ENCODE measurements at regions not wholly inside any gene's neighbourhood (a gene's known extent, or its start where the extent isn't known, plus 50 kb on each side); places are given as distances from the start of the nearest gene placed in this dataset.
A peak's percentile ranks its signal among the peaks of the same experiment; 100 is the strongest.

DNA sequence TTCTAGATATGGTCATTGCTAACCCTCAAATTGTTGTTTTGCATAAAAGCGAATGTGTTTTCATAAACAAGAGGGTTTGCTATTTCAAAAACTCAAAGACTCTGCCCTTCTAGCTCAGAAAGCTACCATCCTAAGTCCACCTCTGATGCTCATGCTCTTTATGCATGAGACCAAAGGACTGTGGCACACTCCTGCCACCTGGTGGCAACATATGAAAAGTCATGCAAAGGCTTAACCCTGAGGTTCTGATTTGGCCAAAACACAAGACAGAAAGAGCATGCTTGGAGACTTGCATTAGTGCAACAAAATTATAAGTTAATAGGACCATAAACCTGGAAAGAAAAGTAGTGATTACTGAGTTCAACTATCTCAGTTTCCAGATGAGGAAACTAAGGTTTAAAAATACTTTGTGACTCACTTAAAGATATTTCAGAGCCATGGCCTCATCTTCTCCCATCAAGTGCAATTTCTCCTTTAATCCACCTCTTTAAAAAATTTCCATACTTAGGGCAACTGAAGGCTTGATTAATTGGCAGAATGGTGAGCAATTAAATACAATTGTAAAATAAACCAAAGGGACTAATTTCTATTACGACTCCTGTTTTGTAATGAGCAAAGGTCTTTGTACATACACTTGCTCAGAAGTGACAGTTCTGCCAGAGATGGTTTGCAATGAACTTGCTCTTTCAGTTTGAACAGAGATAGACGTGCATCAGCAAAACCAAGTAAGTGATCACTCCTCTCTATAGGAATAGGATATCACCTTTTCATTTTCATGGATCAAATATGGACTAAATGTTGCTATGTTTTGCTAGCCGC lies 110.7 kb upstream of the RAD23B start:
- Histone ChIP-seq H3K4me3 (no peak overlapping the region), H3K27ac (ENCODE audit: low read depth in 1 of 2, low read length in 1 of 2) (no peak overlapping the region), H3K27me3 (ENCODE audit: control insufficient read depth in 3 of 3, insufficient read depth in 3 of 3, low read length in 2 of 3) (no peaks in the 10 kb centered on the region), H3K9ac (ENCODE audit: insufficient read depth in 1 of 2, low read length in 2 of 2) (no peak overlapping the region), H3K36me3 (ENCODE audit: control insufficient read depth in 4 of 4, insufficient read depth in 4 of 4, low read length in 4 of 4) (no peaks in the 10 kb centered on the region), H3K9me3 (ENCODE audit: control insufficient read depth in 4 of 4, insufficient read depth in 3 of 4, low read length in 3 of 4) (peaks cover 0 to 2% (median 0%) of the 10 kb centered on the region in 4 donors), H3K4me1 (ENCODE audit: control insufficient read depth in 5 of 5, insufficient read depth in 5 of 5, low read length in 5 of 5) (no peaks in the 10 kb centered on the region)
- ATAC-seq (ENCODE audit: insufficient read depth, low FRiP score) (peak; percentile 86), DNase-seq (peak; percentile 86 to 93 (median 89))
- WGBS, 2 donors, result 62 to 71% methylated on average over 4 of the region's 4 CpGs
- TF ChIP-seq CTCF (IDR thresholded peaks at IDR 0.05; ENCODE audit: control extremely low read depth, extremely low read depth), result peak; percentile 76

- no peaks in the 10 kb centered on the region for H3K36me3 ChIP-seq (ENCODE audit: control insufficient read depth in 4 of 4, insufficient read depth in 4 of 4, low read length in 4 of 4)
- no peak for ATAC-seq (ENCODE audit: insufficient read depth, low FRiP score)
Observed at GRCh38 chr9:107172979-107173347, 110.1 kb upstream of the RAD23B start.

GRCh38 chr9:107173422-107174180 lies 109.5 kb upstream of the RAD23B start:
- no peak for TF ChIP-seq CTCF (IDR thresholded peaks at IDR 0.05; ENCODE audit: control extremely low read depth, extremely low read depth)
- no peak overlapping the region for H3K9ac ChIP-seq (ENCODE audit: insufficient read depth in 1 of 2, low read length in 2 of 2)
- peaks cover 0 to 2% (median 0%) of the 10 kb centered on the region in 4 donors for H3K9me3 ChIP-seq (ENCODE audit: control insufficient read depth in 4 of 4, insufficient read depth in 3 of 4, low read length in 3 of 4)
- ATAC-seq (ENCODE audit: insufficient read depth, low FRiP score) (no peak), DNase-seq (no peak)
- no peak overlapping the region for H3K4me3 ChIP-seq
- H3K4me1 ChIP-seq (ENCODE audit: control insufficient read depth in 5 of 5, insufficient read depth in 5 of 5, low read length in 5 of 5), result no peaks in the 10 kb centered on the region
- H3K27me3 ChIP-seq (ENCODE audit: control insufficient read depth in 3 of 3, insufficient read depth in 3 of 3, low read length in 2 of 3), result no peaks in the 10 kb centered on the region
- 72 to 74% methylated on average over 7 of the region's 7 CpGs for WGBS, 2 donors
- H3K27ac ChIP-seq (ENCODE audit: low read depth in 1 of 2, low read length in 1 of 2), result no peak overlapping the region
- no peaks in the 10 kb centered on the region for H3K36me3 ChIP-seq (ENCODE audit: control insufficient read depth in 4 of 4, insufficient read depth in 4 of 4, low read length in 4 of 4)

More at GRCh38 chr9:107172979-107173347, 110.1 kb upstream of the RAD23B start:
- Histone ChIP-seq H3K9me3 (ENCODE audit: control insufficient read depth in 4 of 4, insufficient read depth in 3 of 4, low read length in 3 of 4) (peaks cover 0 to 2% (median 0%) of the 10 kb centered on the region in 4 donors), H3K27ac (ENCODE audit: low read depth in 1 of 2, low read length in 1 of 2) (no peak overlapping the region), H3K4me3 (no peak overlapping the region), H3K27me3 (ENCODE audit: control insufficient read depth in 3 of 3, insufficient read depth in 3 of 3, low read length in 2 of 3) (no peaks in the 10 kb centered on the region), H3K4me1 (ENCODE audit: control insufficient read depth in 5 of 5, insufficient read depth in 5 of 5, low read length in 5 of 5) (no peaks in the 10 kb centered on the region), H3K9ac (ENCODE audit: insufficient read depth in 1 of 2, low read length in 2 of 2) (no peak overlapping the region)
- DNase-seq, result no peak
- WGBS, 2 donors, result 79 to 83% methylated on average over 6 of the region's 6 CpGs
- TF ChIP-seq CTCF (IDR thresholded peaks at IDR 0.05; ENCODE audit: control extremely low read depth, extremely low read depth), result no peak

All from lung (tissue), 11 donors.